ENCODE measurements at regions not wholly inside any gene's neighbourhood (a gene's known extent, or its start where the extent isn't known, plus 50 kb on each side); places are given as distances from the start of the nearest gene placed in this dataset.
"Not testable (repeated sequence)": the region's sequence is repeated elsewhere in the genome, so short reads cannot be mapped to it uniquely, and the experiment has no call there.

- DNase-seq, result peak in 34 of 42 donors; percentile 3 to 74 (median 33)
- intact Hi-C loops (cut with DNase I), result no loop called here
These were observed 1004.7 kb upstream of the LCORL start for GRCh38 chr4:19026281-19026680.

- intact Hi-C loops (cut with DNase I), result no loop called here
- DNase-seq, result no peak
These were observed 1003.5 kb upstream of the LCORL start for GRCh38 chr4:19025031-19025430.

- intact Hi-C loops (cut with DNase I), result no loop called here
- DNase-seq, result no peak
These were observed 1002.5 kb upstream of the LCORL start for GRCh38 chr4:19024047-19024446.

GRCh38 chr4:19021617-19022016, 1000.1 kb upstream of the LCORL start:
- intact Hi-C loops (cut with DNase I), result no loop called here
- no peak for DNase-seq

- DNase-seq; intact Hi-C loops (cut with DNase I): not testable (repeated sequence)
These were observed 995.0 kb upstream of the LCORL start for GRCh38 chr4:19016550-19016949.

- DNase-seq, result no peak
These were observed 993.0 kb upstream of the LCORL start for GRCh38 chr4:19014594-19014993.

GRCh38 chr4:19010761-19011160, 989.2 kb upstream of the LCORL start:
- no peak for DNase-seq

More at GRCh38 chr4:19014594-19014993, 993.0 kb upstream of the LCORL start:
- intact Hi-C loops (cut with DNase I), result no loop called here

GRCh38 chr4:19009881-19010280, 988.3 kb upstream of the LCORL start:
- no peak for DNase-seq
- intact Hi-C loops (cut with DNase I), result no loop called here

More at GRCh38 chr4:19010761-19011160, 989.2 kb upstream of the LCORL start:
- intact Hi-C loops (cut with DNase I), result no loop called here

- intact Hi-C loops (cut with DNase I), result no loop called here
- no peak for DNase-seq
These were observed 983.7 kb upstream of the LCORL start for GRCh38 chr4:19005211-19005610.

- intact Hi-C loops (cut with DNase I), result no loop called here
- DNase-seq, result no peak
These were observed 980.6 kb upstream of the LCORL start for GRCh38 chr4:19002170-19002569.

- intact Hi-C loops (cut with DNase I), result no loop called here
- DNase-seq, result no peak
These were observed 978.0 kb upstream of the LCORL start for GRCh38 chr4:18999595-18999994.

GRCh38 chr4:18981234-18981615, 959.7 kb upstream of the LCORL start:
- no peak for DNase-seq
- intact Hi-C loops (cut with DNase I), result no loop called here

- intact Hi-C loops (cut with DNase I), result no loop called here
These were observed 959.1 kb upstream of the LCORL start for GRCh38 chr4:18980516-18981233.

GRCh38 chr4:18976884-18977283, 955.3 kb upstream of the LCORL start:
- intact Hi-C loops (cut with DNase I), result no loop called here

More at GRCh38 chr4:18980516-18981233, 959.1 kb upstream of the LCORL start:
- DNase-seq, result no peak

GRCh38 chr4:18975916-18976808, 954.6 kb upstream of the LCORL start:
- intact Hi-C loops (cut with DNase I), result no loop called here
- no peak for DNase-seq

More at GRCh38 chr4:18976884-18977283, 955.3 kb upstream of the LCORL start:
- no peak for DNase-seq

GRCh38 chr4:18973296-18973695, 951.7 kb upstream of the LCORL start:
- no peak for DNase-seq
- intact Hi-C loops (cut with DNase I), result no loop called here

GRCh38 chr4:18961879-18962278, 940.3 kb upstream of the LCORL start:
- intact Hi-C loops (cut with DNase I), result no loop called here
- DNase-seq, result no peak

GRCh38 chr4:18961266-18961665, 939.7 kb upstream of the LCORL start:
- intact Hi-C loops (cut with DNase I), result no loop called here
- DNase-seq, result no peak

GRCh38 chr4:18957716-18958115, 936.2 kb upstream of the LCORL start:
- intact Hi-C loops (cut with DNase I), result no loop called here
- no peak for DNase-seq

GRCh38 chr4:18954538-18954937, 933.0 kb upstream of the LCORL start:
- intact Hi-C loops (cut with DNase I), result no loop called here
- no peak for DNase-seq

Data from head of caudate nucleus (tissue), 42 donors.